Neural cell (in vitro differentiated cells): ENCODE measurements at regions not wholly inside any gene's neighbourhood (a gene's known extent, or its start where the extent isn't known, plus 50 kb on each side); places are given as distances from the start of the nearest gene placed in this dataset.

ENCODE experiments used
- EP300 ChIP-seq: fragments of 450-650 bp; conservative IDR thresholded peaks from 2 replicates; pipeline ENCODE4 v1.6.1; 2014; ENCODE audit warnings: antibody characterized with exemption, mild to moderate bottlenecking, moderate library complexity; ENCODE audit not compliant: poor library complexity, severe bottlenecking
- EZH2 ChIP-seq: fragments of 200-600, 300-800 bp; shearing (Covaris generic), sonication (generic); IDR thresholded peaks from 2 replicates; pipeline ENCODE4 v1.6.1; 2014; ENCODE audit warnings: antibody characterized with exemption, low read length, borderline replicate concordance, mild to moderate bottlenecking; ENCODE audit not compliant: insufficient read depth, poor library complexity, severe bottlenecking
- MXI1 ChIP-seq: fragments of 450-650 bp; conservative IDR thresholded peaks from 2 replicates; pipeline ENCODE4 v1.6.1; 2014; ENCODE audit warnings: antibody characterized with exemption, mild to moderate bottlenecking; ENCODE audit not compliant: poor library complexity, severe bottlenecking
- POLR2AphosphoS5 ChIP-seq: IDR thresholded peaks from 2 replicates; pipeline ENCODE4 v1.6.1; 2012
- TAF1 ChIP-seq: IDR thresholded peaks from 2 replicates; pipeline ENCODE4 v1.6.1; 2012; ENCODE audit warnings: low read depth
- TF ChIP-seq, protein P1 (sequence below): fragments of 450-650 bp; IDR thresholded peaks from 2 replicates; pipeline ENCODE4 v1.5.1; 2014; ENCODE audit warnings: antibody characterized with exemption, mild to moderate bottlenecking, moderate library complexity; ENCODE audit not compliant: poor library complexity, severe bottlenecking

DNA sequence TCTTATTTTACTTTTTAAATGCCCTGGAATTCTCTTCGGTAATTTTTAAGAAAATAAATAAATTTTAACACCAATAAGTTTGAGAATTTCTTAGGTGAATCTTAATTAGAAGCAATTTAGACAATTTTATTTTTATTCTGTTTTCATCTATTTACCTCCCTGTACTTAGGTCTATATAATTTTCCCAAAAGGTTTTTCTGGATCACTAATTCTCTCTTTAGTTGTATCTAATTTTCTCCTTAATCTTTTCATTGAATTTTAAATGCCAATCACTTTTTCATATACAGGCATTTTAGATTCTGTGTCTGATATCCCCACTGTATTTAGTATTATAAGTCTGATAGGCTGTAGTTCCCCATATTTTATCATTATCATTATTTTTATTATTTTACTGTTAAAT is 845.3 kb downstream of the TRIML1 start:
- TF ChIP-seq TAF1 (no peak), EP300 (no peak), MXI1 (no peak), EZH2 (no peak), POLR2AphosphoS5 (no peak)
- TF ChIP-seq, protein P1, sequence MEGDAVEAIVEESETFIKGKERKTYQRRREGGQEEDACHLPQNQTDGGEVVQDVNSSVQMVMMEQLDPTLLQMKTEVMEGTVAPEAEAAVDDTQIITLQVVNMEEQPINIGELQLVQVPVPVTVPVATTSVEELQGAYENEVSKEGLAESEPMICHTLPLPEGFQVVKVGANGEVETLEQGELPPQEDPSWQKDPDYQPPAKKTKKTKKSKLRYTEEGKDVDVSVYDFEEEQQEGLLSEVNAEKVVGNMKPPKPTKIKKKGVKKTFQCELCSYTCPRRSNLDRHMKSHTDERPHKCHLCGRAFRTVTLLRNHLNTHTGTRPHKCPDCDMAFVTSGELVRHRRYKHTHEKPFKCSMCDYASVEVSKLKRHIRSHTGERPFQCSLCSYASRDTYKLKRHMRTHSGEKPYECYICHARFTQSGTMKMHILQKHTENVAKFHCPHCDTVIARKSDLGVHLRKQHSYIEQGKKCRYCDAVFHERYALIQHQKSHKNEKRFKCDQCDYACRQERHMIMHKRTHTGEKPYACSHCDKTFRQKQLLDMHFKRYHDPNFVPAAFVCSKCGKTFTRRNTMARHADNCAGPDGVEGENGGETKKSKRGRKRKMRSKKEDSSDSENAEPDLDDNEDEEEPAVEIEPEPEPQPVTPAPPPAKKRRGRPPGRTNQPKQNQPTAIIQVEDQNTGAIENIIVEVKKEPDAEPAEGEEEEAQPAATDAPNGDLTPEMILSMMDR, result no peak
